ENCODE measurements at regions not wholly inside any gene's neighbourhood (a gene's known extent, or its start where the extent isn't known, plus 50 kb on each side); places are given as distances from the start of the nearest gene placed in this dataset.

- Histone ChIP-seq H3K4me3 (no peak overlapping the region), H3K9me3 (no peaks in the 10 kb centered on the region), H3K27ac (no peak overlapping the region), H3K27me3 (no peaks in the 10 kb centered on the region), H3K4me1 (no peaks in the 10 kb centered on the region), H3K36me3 (no peaks in the 10 kb centered on the region)
- no peak for DNase-seq
- TF ChIP-seq, protein P1, sequence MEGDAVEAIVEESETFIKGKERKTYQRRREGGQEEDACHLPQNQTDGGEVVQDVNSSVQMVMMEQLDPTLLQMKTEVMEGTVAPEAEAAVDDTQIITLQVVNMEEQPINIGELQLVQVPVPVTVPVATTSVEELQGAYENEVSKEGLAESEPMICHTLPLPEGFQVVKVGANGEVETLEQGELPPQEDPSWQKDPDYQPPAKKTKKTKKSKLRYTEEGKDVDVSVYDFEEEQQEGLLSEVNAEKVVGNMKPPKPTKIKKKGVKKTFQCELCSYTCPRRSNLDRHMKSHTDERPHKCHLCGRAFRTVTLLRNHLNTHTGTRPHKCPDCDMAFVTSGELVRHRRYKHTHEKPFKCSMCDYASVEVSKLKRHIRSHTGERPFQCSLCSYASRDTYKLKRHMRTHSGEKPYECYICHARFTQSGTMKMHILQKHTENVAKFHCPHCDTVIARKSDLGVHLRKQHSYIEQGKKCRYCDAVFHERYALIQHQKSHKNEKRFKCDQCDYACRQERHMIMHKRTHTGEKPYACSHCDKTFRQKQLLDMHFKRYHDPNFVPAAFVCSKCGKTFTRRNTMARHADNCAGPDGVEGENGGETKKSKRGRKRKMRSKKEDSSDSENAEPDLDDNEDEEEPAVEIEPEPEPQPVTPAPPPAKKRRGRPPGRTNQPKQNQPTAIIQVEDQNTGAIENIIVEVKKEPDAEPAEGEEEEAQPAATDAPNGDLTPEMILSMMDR (IDR thresholded peaks at IDR 0.05): no peak
- TF ChIP-seq POLR2A (IDR thresholded peaks at IDR 0.05): no peak
These were observed 368.9 kb downstream of the SHANK2 start for GRCh38 chr11:70883323-70883940.

GRCh38 chr11:70883973-70884623 lies 368.3 kb downstream of the SHANK2 start:
- Histone ChIP-seq H3K4me1 (no peaks in the 10 kb centered on the region), H3K27ac (no peak overlapping the region), H3K27me3 (no peaks in the 10 kb centered on the region), H3K4me3 (no peak overlapping the region), H3K36me3 (no peaks in the 10 kb centered on the region), H3K9me3 (no peaks in the 10 kb centered on the region)
- DNase-seq: no peak
- TF ChIP-seq, protein P1 (IDR thresholded peaks at IDR 0.05): no peak
- no peak for TF ChIP-seq POLR2A (IDR thresholded peaks at IDR 0.05)

GRCh38 chr11:70885281-70886231 lies 366.8 kb downstream of the SHANK2 start:
- TF ChIP-seq POLR2A (IDR thresholded peaks at IDR 0.05): no peak
- TF ChIP-seq, protein P1 (IDR thresholded peaks at IDR 0.05): no peak
- H3K9me3 ChIP-seq: no peaks in the 10 kb centered on the region
- H3K4me3 ChIP-seq: no peak overlapping the region
- no peak for DNase-seq
- no peaks in the 10 kb centered on the region for H3K36me3 ChIP-seq
- H3K27me3 ChIP-seq: no peaks in the 10 kb centered on the region
- no peak overlapping the region for H3K27ac ChIP-seq
- H3K4me1 ChIP-seq: no peaks in the 10 kb centered on the region

DNA sequence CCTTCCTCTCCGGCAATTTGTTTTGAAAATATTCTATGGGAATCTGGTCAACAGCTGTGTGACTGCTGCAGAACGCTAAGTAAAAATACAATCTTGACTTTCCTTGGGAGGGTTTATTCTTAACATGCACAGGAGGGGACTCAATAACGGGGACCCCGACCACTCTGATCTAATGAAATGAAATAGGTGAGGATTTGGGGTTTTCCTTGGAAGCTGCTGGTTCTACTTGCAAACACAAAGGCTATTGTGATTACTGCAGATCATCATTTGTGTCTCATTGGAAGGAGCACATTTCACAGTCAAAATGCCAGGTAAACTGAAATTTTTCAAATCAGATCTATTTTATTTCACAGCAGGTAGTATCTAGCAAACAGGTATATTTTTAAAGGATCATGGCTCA lies 366.1 kb downstream of the SHANK2 start:
- Histone ChIP-seq H3K27ac (no peak overlapping the region), H3K4me1 (no peaks in the 10 kb centered on the region), H3K9me3 (no peaks in the 10 kb centered on the region), H3K4me3 (no peak overlapping the region), H3K36me3 (no peaks in the 10 kb centered on the region), H3K27me3 (no peaks in the 10 kb centered on the region)
- no peak for DNase-seq
- TF ChIP-seq, protein P1 (IDR thresholded peaks at IDR 0.05): no peak
- TF ChIP-seq POLR2A (IDR thresholded peaks at IDR 0.05): no peak

DNA sequence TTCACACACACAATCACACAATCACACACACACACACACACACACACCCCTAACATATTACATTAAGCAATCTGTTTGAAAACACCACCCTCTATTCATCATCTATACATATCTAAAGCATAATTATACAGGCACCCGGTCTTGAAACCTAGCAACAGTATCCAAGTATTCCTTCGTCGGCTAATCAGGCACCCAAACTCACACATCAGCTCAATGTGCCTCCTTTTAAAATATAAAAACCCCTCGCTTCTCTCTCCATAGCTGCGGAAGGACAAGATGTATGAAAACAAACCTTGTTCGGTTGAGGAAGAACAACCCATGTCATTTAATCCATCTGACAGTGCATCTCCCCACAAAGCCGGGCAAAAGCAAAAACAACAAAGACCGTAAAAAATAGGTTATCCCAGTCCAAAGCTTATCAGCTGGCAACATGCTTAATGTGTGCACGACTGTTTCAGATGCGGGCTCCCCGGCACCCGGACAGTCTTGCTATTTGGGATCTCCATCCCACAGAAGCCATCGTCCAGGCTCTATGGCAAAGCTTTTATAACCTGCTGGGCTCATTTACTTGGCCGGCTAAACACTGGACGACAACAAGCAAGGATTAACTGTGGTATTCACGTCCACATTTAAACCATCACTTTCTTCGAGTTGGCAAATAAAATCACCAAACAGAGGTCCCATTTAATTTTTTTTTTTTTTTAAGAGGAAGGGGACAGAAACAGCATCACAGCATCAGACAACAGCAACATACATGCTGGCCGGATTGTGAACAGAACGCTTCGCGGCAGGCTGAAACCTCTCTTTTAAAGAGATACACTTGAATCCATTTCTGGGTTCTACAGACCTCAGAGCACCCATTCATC lies 365.5 kb downstream of the SHANK2 start:
- no peak overlapping the region for H3K4me3 ChIP-seq
- no peaks in the 10 kb centered on the region for H3K4me1 ChIP-seq
- no peaks in the 10 kb centered on the region for H3K9me3 ChIP-seq
- DNase-seq: no peak
- TF ChIP-seq, protein P1 (IDR thresholded peaks at IDR 0.05): no peak
- no peak for TF ChIP-seq POLR2A (IDR thresholded peaks at IDR 0.05)
- H3K36me3 ChIP-seq: no peaks in the 10 kb centered on the region
- no peaks in the 10 kb centered on the region for H3K27me3 ChIP-seq
- no peak overlapping the region for H3K27ac ChIP-seq
